ENCODE measurements at regions not wholly inside any gene's neighbourhood (a gene's known extent, or its start where the extent isn't known, plus 50 kb on each side); places are given as distances from the start of the nearest gene placed in this dataset.

GRCh38 chr2:167900435-167901114 lies 346.8 kb downstream of the STK39 start:
- no peak for DNase-seq

DNA sequence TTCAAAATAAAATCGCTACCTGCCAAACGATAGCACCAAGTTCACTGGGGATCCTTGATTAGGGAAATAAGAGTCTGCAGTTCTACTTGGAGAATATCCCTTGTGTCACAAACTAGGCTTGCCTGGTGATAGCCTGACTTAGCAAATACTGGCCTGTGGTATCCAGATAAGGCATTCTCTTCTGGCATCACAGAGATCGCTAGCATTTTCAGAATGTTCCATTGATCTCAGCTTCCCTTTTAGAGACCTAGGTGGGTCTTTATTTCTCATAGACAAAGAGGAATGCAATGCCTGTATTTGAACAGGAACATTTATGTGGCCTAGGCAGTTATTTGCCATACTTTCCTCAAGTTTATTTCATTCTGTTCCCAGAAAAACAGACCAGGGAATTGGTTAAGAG lies 349.1 kb downstream of the STK39 start:
- DNase-seq, result no peak

GRCh38 chr2:167891841-167892240 lies 355.6 kb downstream of the STK39 start:
- DNase-seq, result no peak

GRCh38 chr2:167890739-167891138 lies 356.7 kb downstream of the STK39 start:
- DNase-seq, result no peak

GRCh38 chr2:167880415-167880814 lies 367.0 kb downstream of the STK39 start:
- DNase-seq, result no peak

DNA sequence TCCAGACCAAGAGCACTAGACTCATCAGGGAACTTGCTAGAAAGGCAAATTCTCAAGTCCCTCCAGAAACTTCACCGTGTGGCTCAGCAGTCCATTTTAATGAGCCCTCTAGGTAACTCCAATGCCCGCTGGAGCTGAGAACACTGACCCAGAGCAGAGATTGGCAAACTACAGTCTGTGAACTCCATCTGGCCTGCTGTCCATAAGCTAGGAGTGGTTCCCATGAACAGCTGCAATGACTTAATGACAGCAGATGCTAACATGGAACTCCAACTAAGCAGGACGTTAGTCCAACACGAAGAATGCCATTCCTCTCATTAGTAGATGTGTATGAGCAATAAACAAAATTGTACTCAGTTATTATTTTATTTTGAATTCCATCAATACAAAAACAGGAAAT lies 371.9 kb downstream of the STK39 start:
- no peak for DNase-seq

DNA sequence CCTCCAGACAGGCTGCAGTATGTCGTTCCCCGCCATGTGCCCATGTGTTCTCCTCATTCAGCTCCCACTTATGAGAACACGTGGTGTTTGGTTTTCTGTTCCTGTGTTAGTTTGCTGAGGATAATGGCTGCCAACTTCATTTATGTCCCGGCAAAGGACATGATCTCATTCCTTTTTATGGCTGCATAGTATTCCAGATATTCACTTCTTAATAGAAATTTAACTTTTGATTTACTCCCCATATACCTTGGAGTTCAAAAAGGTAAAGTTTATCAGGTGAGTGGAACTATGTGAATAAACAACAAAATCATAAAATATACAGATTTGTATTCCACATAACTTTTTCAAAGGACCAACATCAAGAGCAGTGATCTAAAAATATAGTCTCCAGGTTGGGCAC lies 372.6 kb downstream of the STK39 start:
- DNase-seq, result no peak

GRCh38 chr2:167871286-167871685 lies 376.1 kb downstream of the STK39 start:
- no peak for DNase-seq

DNA sequence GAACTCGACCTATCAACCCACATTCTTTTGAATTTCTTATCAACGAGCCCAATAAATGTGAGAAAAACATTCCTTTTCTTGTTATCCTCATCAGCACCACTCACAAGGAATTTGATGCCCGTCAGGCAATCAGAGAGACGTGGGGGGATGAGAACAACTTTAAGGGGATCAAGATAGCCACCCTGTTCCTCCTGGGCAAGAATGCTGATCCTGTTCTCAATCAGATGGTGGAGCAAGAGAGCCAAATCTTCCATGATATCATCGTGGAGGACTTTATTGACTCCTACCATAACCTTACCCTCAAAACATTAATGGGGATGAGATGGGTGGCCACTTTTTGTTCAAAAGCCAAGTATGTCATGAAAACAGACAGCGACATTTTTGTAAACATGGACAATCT lies 378.2 kb downstream of the STK39 start:
- DNase-seq, result no peak

DNA sequence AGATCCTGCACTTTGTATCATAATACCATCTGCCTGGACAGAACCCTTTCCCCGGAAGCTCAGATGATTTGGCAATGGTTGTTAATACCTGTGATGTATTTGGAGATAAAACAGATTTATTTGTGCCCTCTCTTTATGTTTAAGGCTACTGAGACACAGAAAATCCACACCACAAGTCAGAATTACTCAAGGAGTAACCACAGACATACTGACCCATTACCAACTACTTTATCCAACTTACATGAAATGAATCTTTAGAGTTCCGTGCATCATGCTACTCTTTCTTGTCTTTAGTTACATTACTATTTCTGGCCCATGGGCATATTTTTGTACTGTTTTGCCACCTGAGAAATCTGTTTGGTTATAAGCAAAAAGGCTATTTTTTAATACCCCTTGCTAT lies 384.0 kb downstream of the STK39 start:
- DNase-seq, result no peak

DNA sequence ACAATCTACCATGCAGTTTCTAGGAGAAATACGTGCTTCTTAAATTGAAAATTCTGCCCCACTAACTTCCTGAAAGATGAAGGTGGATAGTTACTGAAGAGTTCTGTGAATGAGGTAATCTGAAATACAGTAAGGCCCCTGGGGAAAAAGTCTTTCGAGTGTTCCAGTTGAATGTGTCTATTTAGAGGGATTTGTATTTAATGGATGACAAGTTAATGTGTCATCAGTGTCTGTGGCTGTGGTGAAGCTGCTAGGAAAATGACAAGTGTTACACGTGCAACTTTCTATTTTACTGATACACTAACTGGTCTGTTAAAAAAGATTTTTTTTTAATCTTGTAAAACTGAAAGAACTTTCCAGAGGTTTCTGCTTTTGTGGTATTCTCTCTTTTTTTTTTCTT lies 384.6 kb downstream of the STK39 start:
- no peak for DNase-seq

GRCh38 chr2:167862296-167862695 lies 385.1 kb downstream of the STK39 start:
- DNase-seq, result no peak

GRCh38 chr2:167861574-167862193 lies 385.7 kb downstream of the STK39 start:
- DNase-seq, result no peak

DNA sequence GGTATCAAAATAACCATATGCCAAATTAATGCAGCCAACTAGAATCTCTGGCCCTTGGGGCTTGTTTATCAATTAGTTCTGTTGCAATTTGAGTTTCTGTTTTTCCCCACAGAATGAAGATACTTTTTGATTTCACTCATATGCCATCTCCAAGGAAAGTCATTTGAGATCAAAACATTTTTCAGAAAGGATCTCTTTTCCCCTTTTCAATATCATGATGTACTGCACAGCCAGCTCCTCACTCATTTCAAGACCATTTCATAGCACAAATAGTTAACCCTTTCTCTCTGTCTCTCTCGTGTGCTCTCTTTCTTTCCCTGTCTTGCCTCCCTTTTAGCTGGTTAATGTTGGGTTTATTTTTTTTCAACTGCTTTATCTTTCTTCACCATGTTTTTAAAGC lies 387.3 kb downstream of the STK39 start:
- no peak for DNase-seq

DNA sequence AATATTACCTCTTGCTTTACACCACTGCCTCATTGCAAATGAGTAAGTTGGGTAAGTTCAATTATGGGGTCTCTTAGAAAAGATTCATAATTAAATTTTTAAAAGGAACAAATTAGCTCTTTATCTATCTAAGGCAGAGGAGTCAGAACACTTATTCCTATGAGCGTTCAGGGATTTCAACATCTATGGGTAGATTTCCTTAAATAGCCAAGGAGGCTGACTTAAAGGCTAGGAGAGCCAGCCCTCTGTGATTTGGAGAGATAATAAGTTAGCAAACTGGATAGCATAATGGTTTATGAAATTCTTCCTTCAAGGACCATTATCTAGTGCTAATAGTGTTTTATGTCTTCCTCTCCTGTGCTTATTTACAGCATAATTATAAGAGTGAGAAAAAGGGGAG lies 387.7 kb downstream of the STK39 start:
- DNase-seq, result no peak

- DNase-seq, result no peak
Measured at GRCh38 chr2:167858086-167858485, 389.3 kb downstream of the STK39 start.

- no peak for DNase-seq
Measured at GRCh38 chr2:167857416-167857815, 390.0 kb downstream of the STK39 start.

DNA sequence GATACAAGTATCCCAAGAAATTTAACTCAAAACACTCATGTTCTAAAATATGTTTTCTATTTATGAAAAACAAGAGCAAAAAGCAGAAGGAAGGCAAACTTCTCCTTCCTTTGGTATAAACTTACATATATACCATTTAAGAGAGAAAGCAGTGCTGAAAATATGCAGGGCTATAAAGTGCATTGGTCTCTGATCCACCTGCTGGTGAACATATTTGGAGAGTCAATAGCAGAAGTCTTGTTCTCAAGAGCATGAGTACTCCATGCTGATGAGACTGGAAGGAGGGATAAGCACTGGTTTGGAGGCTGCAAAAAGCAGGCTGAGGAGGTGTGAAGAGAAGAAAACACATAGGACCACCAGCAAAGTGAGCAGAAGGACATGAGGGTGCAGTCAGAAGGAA lies 391.2 kb downstream of the STK39 start:
- DNase-seq, result no peak

GRCh38 chr2:167855211-167855610 lies 392.2 kb downstream of the STK39 start:
- DNase-seq, result no peak

GRCh38 chr2:167853717-167854116 lies 393.7 kb downstream of the STK39 start:
- DNase-seq, result no peak

DNA sequence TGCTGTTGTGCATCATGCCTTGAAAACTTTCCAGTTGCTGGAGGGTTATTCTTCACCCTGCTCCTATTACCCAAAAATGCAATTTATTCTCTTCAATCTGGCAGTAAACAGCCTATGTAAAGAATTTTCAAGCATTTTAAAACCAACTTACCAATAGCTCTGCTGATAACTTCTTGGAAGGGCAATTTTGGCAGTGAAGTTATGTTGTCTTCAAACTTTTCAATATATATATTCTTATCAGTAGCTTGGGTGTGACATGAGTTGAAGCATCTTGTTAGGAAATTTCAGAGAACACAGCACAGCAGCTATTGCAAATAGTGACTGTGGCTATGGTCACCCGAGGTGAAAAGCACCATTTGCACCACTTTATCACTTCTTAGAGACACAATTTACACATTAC lies 395.5 kb downstream of the STK39 start:
- DNase-seq, result no peak

- DNase-seq, result no peak
Measured at GRCh38 chr2:167851323-167851860, 396.0 kb downstream of the STK39 start.

- DNase-seq, result no peak
Measured at GRCh38 chr2:167844714-167845530, 402.5 kb downstream of the STK39 start.

DNA sequence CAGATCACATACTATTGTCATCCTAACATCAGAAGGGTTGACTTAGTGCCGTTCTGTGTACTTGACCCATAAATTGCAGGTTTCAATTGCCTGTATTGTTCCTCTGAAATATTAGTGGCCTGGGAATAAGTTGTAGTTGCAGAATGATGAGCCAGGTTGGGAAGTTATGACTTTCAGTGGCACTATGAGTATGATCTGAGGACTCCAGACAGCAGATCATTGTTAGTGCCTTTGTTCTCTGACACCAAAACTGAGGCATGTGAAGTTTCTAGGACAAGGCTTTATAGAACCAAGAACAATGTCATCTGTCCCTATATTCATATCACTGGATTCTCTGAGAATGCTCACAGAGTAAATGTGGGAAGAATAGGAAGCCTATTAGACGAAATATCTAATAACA lies 403.7 kb downstream of the STK39 start:
- no peak for DNase-seq
